ENCODE measurements at regions not wholly inside any gene's neighbourhood (a gene's known extent, or its start where the extent isn't known, plus 50 kb on each side); places are given as distances from the start of the nearest gene placed in this dataset.

GRCh38 chr15:95345867-95346266 lies 984.6 kb upstream of the NR2F2 start:
- Histone ChIP-seq H2BK5ac (ENCODE audit: low read depth, low read length) (no peak overlapping the region), H4K5ac (ENCODE audit: insufficient read length, low read depth, low read length) (no peak overlapping the region), H3K9me3 (ENCODE audit: insufficient read depth in 2 of 2, low read depth in 1 of 2, low read length in 1 of 2) (no peaks in the 10 kb centered on the region), H3K4ac (replicated peaks; ENCODE audit: insufficient read length, low read depth, low read length) (no peak overlapping the region), H3K14ac (ENCODE audit: insufficient read length) (no peak overlapping the region), H3K27ac (ENCODE audit: low read depth, low read length) (no peak overlapping the region), H3K4me1 (replicated peaks in 1 of 4; ENCODE audit: control insufficient read depth in 3 of 4, insufficient read depth in 4 of 4, low read length in 3 of 4) (no peaks in the 10 kb centered on the region), H2BK120ac (replicated peaks; ENCODE audit: low read depth, low read length) (no peak overlapping the region), H4K20me1 (replicated peaks in 1 of 2; ENCODE audit: control insufficient read depth in 1 of 2, insufficient read depth in 2 of 2, low read length in 2 of 2) (no peaks in the 10 kb centered on the region), H3K23me2 (ENCODE audit: low read depth, low read length) (no peaks in the 10 kb centered on the region), H2BK12ac (ENCODE audit: low read depth, low read length) (no peak overlapping the region), H2AFZ (ENCODE audit: low read length) (no peak overlapping the region), H2BK20ac (ENCODE audit: low read length) (no peak overlapping the region), H3K18ac (ENCODE audit: extremely low read depth, low read length) (no peak overlapping the region), H2BK15ac (ENCODE audit: low read length) (no peak overlapping the region), H3K23ac (ENCODE audit: insufficient read length) (no peak overlapping the region), H3K79me1 (ENCODE audit: low read depth, low read length) (no peaks in the 10 kb centered on the region), H3K36me3 (ENCODE audit: control insufficient read depth in 2 of 4, insufficient read depth in 4 of 4, low read length in 3 of 4) (no peaks in the 10 kb centered on the region), H4K91ac (replicated peaks; ENCODE audit: insufficient read length, low read length) (no peak overlapping the region), H3K4me2 (ENCODE audit: insufficient read depth in 1 of 2, low read depth in 2 of 2, low read length in 2 of 2) (no peak overlapping the region), H3K56ac (replicated peaks; ENCODE audit: insufficient read length, low read depth, low read length) (no peak overlapping the region), H3K79me2 (ENCODE audit: control insufficient read depth in 1 of 2, insufficient read depth in 2 of 2, low read length in 2 of 2) (no peaks in the 10 kb centered on the region), H3K9ac (replicated peaks in 1 of 4; ENCODE audit: extremely low read depth in 1 of 4, low read depth in 3 of 4, low read length in 3 of 4) (no peak overlapping the region), H3K4me3 (ENCODE audit: extremely low read depth in 1 of 4, insufficient read depth in 2 of 4, low read depth in 3 of 4, low read length in 4 of 4) (no peak overlapping the region), H3K27me3 (replicated peaks in 1 of 4; ENCODE audit: control insufficient read depth in 3 of 4, extremely low read depth in 1 of 4, insufficient read depth in 3 of 4, low read length in 3 of 4) (no peaks in the 10 kb centered on the region), H2AK5ac (ENCODE audit: low read depth, low read length) (no peak overlapping the region), H4K8ac (ENCODE audit: extremely low read depth, insufficient read depth, low read length) (no peak overlapping the region)
- ChIA-PET POLR2A (ENCODE audit: partially characterized antibody) (no interaction called here), CTCF (ENCODE audit: partially characterized antibody) (no interaction called here)
- no peak for DNase-seq (ENCODE audit: low read depth in 1 of 2, low spot score in 2 of 2)
- FAIRE-seq = no peak
- WGBS, 2 experiments (ENCODE audit: extremely low coverage in 1 of 2, insufficient coverage in 1 of 2, insufficient read length in 1 of 2, insufficient replicate concordance in 2 of 2, low coverage in 1 of 2, low lambda C conversion rate in 2 of 2, missing lambda C conversion rate in 1 of 2) = 72% methylated on average over 4 of the region's 4 CpGs; no CpG with 5 or more reads in 1 of the 2 experiments
- TF ChIP-seq SAP30 (IDR thresholded peaks at IDR 0.05; ENCODE audit: insufficient read depth, insufficient replicate concordance, low read length) (no peak), CBX5 (IDR thresholded peaks at IDR 0.05; ENCODE audit: low read depth, low read length) (no peak), USF2 (IDR thresholded peaks at IDR 0.05; ENCODE audit: low read length) (no peak), CHD1 (IDR thresholded peaks at IDR 0.05; ENCODE audit: low read depth, low read length) (no peak), CHD2 (IDR thresholded peaks at IDR 0.05; ENCODE audit: low read length) (no peak), SP1 (IDR thresholded peaks at IDR 0.05; ENCODE audit: low read depth, low read length) (no peak), RBBP5 (IDR thresholded peaks at IDR 0.05; ENCODE audit: borderline replicate concordance, low read depth, low read length) (no peak), SIN3A (conservative IDR thresholded peaks at IDR 0.05 in 1 of 2, IDR thresholded peaks at IDR 0.05 in 1 of 2; ENCODE audit: low read depth in 1 of 2, low read length in 2 of 2) (no peak), TBP (IDR thresholded peaks at IDR 0.05; ENCODE audit: low read depth, low read length) (no peak), HDAC6 (IDR thresholded peaks at IDR 0.05; ENCODE audit: low read depth, low read length) (no peak), E2F6 (IDR thresholded peaks at IDR 0.05) (no peak), KDM1A (IDR thresholded peaks at IDR 0.05; ENCODE audit: borderline replicate concordance, low read length) (no peak), RFX5 (IDR thresholded peaks at IDR 0.05; ENCODE audit: borderline replicate concordance, low read depth, low read length) (no peak)

All from H1 (cell line).